Liver (tissue), 8 donors: ENCODE measurements at regions not wholly inside any gene's neighbourhood (a gene's known extent, or its start where the extent isn't known, plus 50 kb on each side); places are given as distances from the start of the nearest gene placed in this dataset.

Experiments used
- DNase-seq: peaks from one replicate; pipeline ENCODE4 v3.0.0-alpha.2; 2017; ENCODE audit warnings: low spot score
- H3K27ac ChIP-seq, 2 donors: one replicate each; pipeline ENCODE4 v1.7.0; 2013; ENCODE audit warnings: inconsistent platforms in 2 of 2, low read length in 2 of 2, control low read depth in 1 of 2, low read depth in 1 of 2, mild to moderate bottlenecking in 1 of 2
- H3K27me3 ChIP-seq, 4 donors: one replicate each; pipeline versions ENCODE4 v1.6.1 to v1.7.0; 2013; ENCODE audit warnings: low read length in 3 of 4, inconsistent platforms in 1 of 4, mild to moderate bottlenecking in 1 of 4, moderate library complexity in 1 of 4; ENCODE audit not compliant: control insufficient read depth in 4 of 4, insufficient read depth in 4 of 4
- H3K36me3 ChIP-seq, 4 donors: one replicate each; pipeline versions ENCODE4 v1.6.1 to v1.7.0; 2013; ENCODE audit warnings: low read length in 3 of 4, mild to moderate bottlenecking in 3 of 4, low read depth in 1 of 4, moderate library complexity in 1 of 4; ENCODE audit not compliant: control insufficient read depth in 4 of 4, insufficient read depth in 3 of 4
- H3K4me1 ChIP-seq, 4 donors: one replicate each; pipeline versions ENCODE4 v1.6.1 to v1.7.0; 2013; ENCODE audit warnings: low read length in 3 of 4, mild to moderate bottlenecking in 3 of 4, moderate library complexity in 1 of 4; ENCODE audit not compliant: control insufficient read depth in 4 of 4, insufficient read depth in 4 of 4
- H3K4me3 ChIP-seq, 3 donors: one replicate each; pipeline versions ENCODE4 v1.6.1 to v1.7.0; 2013; ENCODE audit warnings: low read length in 3 of 3, control low read depth in 1 of 3, low read depth in 1 of 3, mild to moderate bottlenecking in 1 of 3
- H3K9ac ChIP-seq, 2 donors: one replicate each; pipeline ENCODE4 v1.7.0; 2013; ENCODE audit warnings: low read length in 2 of 2, mild to moderate bottlenecking in 2 of 2, moderate library complexity in 2 of 2, control low read depth in 1 of 2, low read depth in 1 of 2
- H3K9me3 ChIP-seq, 4 donors: one replicate each; pipeline versions ENCODE4 v1.6.1 to v1.7.0; 2013; ENCODE audit warnings: low read length in 3 of 4; ENCODE audit not compliant: control insufficient read depth in 4 of 4
- CTCF ChIP-seq: fragments of 150-350 bp; IDR thresholded peaks from 2 replicates; pipeline ENCODE4 v1.5.1; 2017; ENCODE audit warnings: improper control_type of control experiment, low read depth, low read length; ENCODE audit not compliant: missing input control
- EGR1 ChIP-seq, 2 donors: IDR thresholded peaks; 2 replicates each; pipeline ENCODE4 v1.6.1; 2016 to 2018; ENCODE audit warnings: antibody characterized with exemption in 2 of 2, low read depth in 2 of 2
- FOXA1 ChIP-seq: IDR thresholded peaks from 2 replicates; pipeline ENCODE4 v1.6.1; 2016; ENCODE audit warnings: antibody characterized with exemption
- FOXA2 ChIP-seq: IDR thresholded peaks from 2 replicates; pipeline ENCODE4 v1.6.1; 2016; ENCODE audit warnings: antibody characterized with exemption
- GABPA ChIP-seq, 2 donors: IDR thresholded peaks in 1 of 2; conservative IDR thresholded peaks in 1 of 2; 2 replicates each; pipeline ENCODE4 v1.6.1; 2016; ENCODE audit warnings: antibody characterized with exemption in 2 of 2, mild to moderate bottlenecking in 1 of 2, moderate library complexity in 1 of 2
- HNF4A ChIP-seq, 2 donors: conservative IDR thresholded peaks; 2 replicates each; pipeline ENCODE4 v1.6.1; 2016; ENCODE audit warnings: antibody characterized with exemption in 2 of 2, mild to moderate bottlenecking in 2 of 2
- HNF4G ChIP-seq: IDR thresholded peaks from 2 replicates; pipeline ENCODE4 v1.6.1; 2016; ENCODE audit warnings: antibody characterized with exemption
- JUND ChIP-seq, 2 donors: IDR thresholded peaks; 2 replicates each; pipeline ENCODE4 v1.6.1; 2016; ENCODE audit warnings: antibody characterized with exemption in 2 of 2
- NR2F2 ChIP-seq: IDR thresholded peaks from 2 replicates; pipeline ENCODE4 v1.6.1; 2016; ENCODE audit warnings: antibody characterized with exemption
- RAD21 ChIP-seq, 2 donors: IDR thresholded peaks; 2 replicates each; pipeline ENCODE4 v1.6.1; 2016; ENCODE audit warnings: antibody characterized with exemption in 2 of 2, mild to moderate bottlenecking in 2 of 2
- REST ChIP-seq: IDR thresholded peaks from 2 replicates; pipeline ENCODE4 v1.6.1; 2016; ENCODE audit warnings: antibody characterized with exemption, mild to moderate bottlenecking
- RXRA ChIP-seq, 2 donors: IDR thresholded peaks; 2 replicates each; pipeline ENCODE4 v1.6.1; 2017 to 2018; ENCODE audit warnings: antibody characterized with exemption in 2 of 2, mild to moderate bottlenecking in 1 of 2
- SP1 ChIP-seq: IDR thresholded peaks from 2 replicates; pipeline ENCODE4 v1.6.1; 2018; ENCODE audit warnings: antibody characterized with exemption, mild to moderate bottlenecking
- TAF1 ChIP-seq: conservative IDR thresholded peaks from 2 replicates; pipeline ENCODE4 v1.6.1; 2016; ENCODE audit warnings: antibody characterized with exemption, mild to moderate bottlenecking
- YY1 ChIP-seq: IDR thresholded peaks from 2 replicates; pipeline ENCODE4 v1.6.1; 2016; ENCODE audit warnings: antibody characterized with exemption, mild to moderate bottlenecking
- WGBS: extraction: QIAGEN DNeasy Blood & Tissue Kit; methylation state at CpG from one replicate; pipeline ENCODE4 v1.1.7; 2013; 5-methylcytosine and 5-hydroxymethylcytosine counted together
- TF ChIP-seq, protein P1 (sequence below): IDR thresholded peaks from 2 replicates; pipeline ENCODE4 v1.6.1; 2016; ENCODE audit warnings: antibody characterized with exemption
- TF ChIP-seq, protein P2 (sequence below): IDR thresholded peaks from 2 replicates; pipeline ENCODE4 v1.6.1; 2016; ENCODE audit warnings: antibody characterized with exemption
- TF ChIP-seq, protein P3 (sequence below): IDR thresholded peaks from 2 replicates; pipeline ENCODE4 v1.6.1; 2016; ENCODE audit warnings: antibody characterized with exemption
- donor health status: healthy.
- donor health status: healthy.
- donor health status: healthy.
- donor health status: healthy.
- donor health status: healthy.

DNA sequence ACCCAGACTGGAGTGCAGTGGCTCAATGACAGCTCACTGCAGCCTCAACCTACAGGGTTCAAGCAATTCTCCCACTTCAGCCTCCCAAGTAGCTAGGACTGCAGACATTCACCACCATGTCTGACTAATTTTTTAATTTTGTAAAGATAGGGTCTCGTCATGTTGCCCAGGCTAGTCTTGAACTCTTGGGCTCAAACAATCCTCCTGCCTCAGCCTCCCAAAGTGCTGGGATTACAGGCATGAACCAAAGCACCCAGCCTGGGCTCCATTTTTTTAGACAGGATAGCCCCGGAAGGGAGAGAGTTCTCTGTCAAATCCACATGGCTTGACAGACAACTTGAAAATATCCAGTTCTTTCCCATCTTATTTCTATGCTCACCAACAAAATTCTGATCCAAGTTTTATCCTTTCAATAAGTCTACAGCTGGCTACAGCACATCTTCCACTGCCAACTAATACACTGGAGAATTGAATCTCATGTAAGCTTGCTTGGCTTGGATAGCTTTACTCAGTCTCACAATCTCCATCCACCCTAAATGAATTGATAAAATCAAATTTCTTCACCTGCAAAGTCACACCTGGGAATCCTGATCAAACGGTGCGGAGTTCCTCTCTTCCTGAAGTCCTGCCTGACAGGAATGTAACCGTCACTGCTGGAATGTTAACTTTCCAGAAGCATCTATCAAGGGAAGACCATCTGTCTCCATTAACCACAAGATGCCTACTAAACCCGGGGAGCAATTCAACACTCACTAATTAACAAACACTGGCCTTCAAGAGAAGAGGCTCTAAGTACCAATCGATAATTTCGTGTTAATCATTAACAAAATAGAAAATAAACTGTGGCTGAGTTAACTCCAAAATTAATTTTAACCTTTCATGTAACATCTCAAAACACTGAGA, 239.7 kb upstream of the MKLN1 start:
- TF ChIP-seq RAD21 (IDR thresholded peaks at IDR 0.05), result no peak
- TF ChIP-seq RXRA (IDR thresholded peaks at IDR 0.05), result peak in 1 of 2 donors; percentile 10
- Histone ChIP-seq H3K27ac (peak overlapping the region; percentile 14 to 50), H3K36me3 (no peaks in the 10 kb centered on the region), H3K4me3 (peak overlapping the region; percentile 18 to 33 (median 29)), H3K27me3 (no peaks in the 10 kb centered on the region), H3K9me3 (no peaks in the 10 kb centered on the region), H3K9ac (peak overlapping the region in 1 of 2 donors; percentile 53), H3K4me1 (peaks cover 14 to 45% (median 37%) of the 10 kb centered on the region in 4 donors)
- WGBS, result 34% methylated on average over 8 of the region's 8 CpGs
- DNase-seq, result no peak

GRCh38 chr7:131090188-131090587, 237.5 kb upstream of the MKLN1 start:
- Histone ChIP-seq H3K27me3 (no peaks in the 10 kb centered on the region), H3K4me1 (peaks cover 13 to 45% (median 37%) of the 10 kb centered on the region in 4 donors), H3K9ac (no peak overlapping the region), H3K9me3 (no peaks in the 10 kb centered on the region), H3K36me3 (no peaks in the 10 kb centered on the region), H3K27ac (no peak overlapping the region), H3K4me3 (no peak overlapping the region)
- WGBS, result 72% methylated on average over 2 of the region's 2 CpGs
- TF ChIP-seq CTCF, result no peak
- no peak for TF ChIP-seq FOXA2
- no peak for TF ChIP-seq GABPA (IDR thresholded peaks at IDR 0.05 in 1 of 2, conservative IDR thresholded peaks at IDR 0.05 in 1 of 2)
- no peak for TF ChIP-seq FOXA1
- TF ChIP-seq, protein P1, sequence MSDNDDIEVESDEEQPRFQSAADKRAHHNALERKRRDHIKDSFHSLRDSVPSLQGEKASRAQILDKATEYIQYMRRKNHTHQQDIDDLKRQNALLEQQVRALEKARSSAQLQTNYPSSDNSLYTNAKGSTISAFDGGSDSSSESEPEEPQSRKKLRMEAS, result no peak
- TF ChIP-seq SP1, result no peak
- TF ChIP-seq, protein P2, sequence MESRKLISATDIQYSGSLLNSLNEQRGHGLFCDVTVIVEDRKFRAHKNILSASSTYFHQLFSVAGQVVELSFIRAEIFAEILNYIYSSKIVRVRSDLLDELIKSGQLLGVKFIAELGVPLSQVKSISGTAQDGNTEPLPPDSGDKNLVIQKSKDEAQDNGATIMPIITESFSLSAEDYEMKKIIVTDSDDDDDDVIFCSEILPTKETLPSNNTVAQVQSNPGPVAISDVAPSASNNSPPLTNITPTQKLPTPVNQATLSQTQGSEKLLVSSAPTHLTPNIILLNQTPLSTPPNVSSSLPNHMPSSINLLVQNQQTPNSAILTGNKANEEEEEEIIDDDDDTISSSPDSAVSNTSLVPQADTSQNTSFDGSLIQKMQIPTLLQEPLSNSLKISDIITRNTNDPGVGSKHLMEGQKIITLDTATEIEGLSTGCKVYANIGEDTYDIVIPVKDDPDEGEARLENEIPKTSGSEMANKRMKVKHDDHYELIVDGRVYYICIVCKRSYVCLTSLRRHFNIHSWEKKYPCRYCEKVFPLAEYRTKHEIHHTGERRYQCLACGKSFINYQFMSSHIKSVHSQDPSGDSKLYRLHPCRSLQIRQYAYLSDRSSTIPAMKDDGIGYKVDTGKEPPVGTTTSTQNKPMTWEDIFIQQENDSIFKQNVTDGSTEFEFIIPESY, result no peak
- TF ChIP-seq HNF4A (conservative IDR thresholded peaks at IDR 0.05), result no peak
- no peak for TF ChIP-seq EGR1 (IDR thresholded peaks at IDR 0.05; ENCODE audit: low read depth in 2 of 2)
- no peak for TF ChIP-seq NR2F2
- TF ChIP-seq RAD21 (IDR thresholded peaks at IDR 0.05), result no peak
- TF ChIP-seq YY1, result no peak
- TF ChIP-seq TAF1, result no peak
- TF ChIP-seq HNF4G, result no peak
- TF ChIP-seq, protein P3, sequence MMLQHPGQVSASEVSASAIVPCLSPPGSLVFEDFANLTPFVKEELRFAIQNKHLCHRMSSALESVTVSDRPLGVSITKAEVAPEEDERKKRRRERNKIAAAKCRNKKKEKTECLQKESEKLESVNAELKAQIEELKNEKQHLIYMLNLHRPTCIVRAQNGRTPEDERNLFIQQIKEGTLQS, result no peak
- TF ChIP-seq REST, result no peak
- no peak for TF ChIP-seq RXRA (IDR thresholded peaks at IDR 0.05)
- TF ChIP-seq JUND (IDR thresholded peaks at IDR 0.05), result no peak
- DNase-seq, result no peak
